ENCODE measurements at regions not wholly inside any gene's neighbourhood (a gene's known extent, or its start where the extent isn't known, plus 50 kb on each side); places are given as distances from the start of the nearest gene placed in this dataset.

DNA sequence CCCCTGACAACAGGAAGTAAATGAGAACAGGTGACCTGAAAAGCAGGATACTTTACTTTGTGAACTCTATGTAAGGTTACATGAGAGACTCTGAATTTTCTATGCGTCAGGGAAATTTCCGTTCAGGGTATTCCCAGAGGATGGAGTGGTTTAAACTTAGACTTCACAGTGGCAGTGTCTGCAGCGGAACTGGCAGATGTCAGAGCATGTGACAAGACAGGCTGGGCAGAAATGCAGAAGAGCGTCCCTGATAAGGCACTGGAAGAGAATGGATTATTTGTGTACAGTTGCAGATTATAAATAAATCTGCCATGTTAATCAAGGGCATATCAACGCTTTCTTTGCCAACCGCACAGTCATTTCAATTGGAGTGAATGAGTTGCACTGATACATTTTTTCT is 598.4 kb upstream of the ZNF717 start:
- TF ChIP-seq POLR2A (IDR thresholded peaks at IDR 0.05; ENCODE audit: low read depth, low read length) (no peak), POLR2AphosphoS5 (IDR thresholded peaks at IDR 0.05; ENCODE audit: low read depth, low read length) (no peak)

Data from GM12892 (cell line).